ENCODE measurements at regions not wholly inside any gene's neighbourhood (a gene's known extent, or its start where the extent isn't known, plus 50 kb on each side); places are given as distances from the start of the nearest gene placed in this dataset.

DNA sequence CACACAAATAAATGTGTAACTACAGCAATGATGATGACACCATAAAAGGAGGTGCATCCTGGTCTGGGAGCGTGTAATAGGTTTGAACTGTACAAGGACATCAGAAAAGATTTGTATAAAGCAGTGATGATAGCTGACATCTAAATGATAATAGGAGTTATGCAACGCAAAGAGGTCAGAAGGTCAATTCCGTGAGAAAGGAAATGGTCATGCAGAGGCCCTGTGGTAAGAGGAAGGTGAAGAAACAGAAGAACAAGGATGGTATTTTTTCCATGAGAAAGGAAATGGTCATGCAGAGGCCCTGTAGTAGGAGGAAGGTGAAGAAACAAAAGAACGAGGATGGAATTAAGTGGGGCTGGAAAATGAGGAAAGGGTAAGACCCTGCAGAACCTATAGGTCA, 106.7 kb upstream of the TMPO start:
- TF ChIP-seq, protein P1, sequence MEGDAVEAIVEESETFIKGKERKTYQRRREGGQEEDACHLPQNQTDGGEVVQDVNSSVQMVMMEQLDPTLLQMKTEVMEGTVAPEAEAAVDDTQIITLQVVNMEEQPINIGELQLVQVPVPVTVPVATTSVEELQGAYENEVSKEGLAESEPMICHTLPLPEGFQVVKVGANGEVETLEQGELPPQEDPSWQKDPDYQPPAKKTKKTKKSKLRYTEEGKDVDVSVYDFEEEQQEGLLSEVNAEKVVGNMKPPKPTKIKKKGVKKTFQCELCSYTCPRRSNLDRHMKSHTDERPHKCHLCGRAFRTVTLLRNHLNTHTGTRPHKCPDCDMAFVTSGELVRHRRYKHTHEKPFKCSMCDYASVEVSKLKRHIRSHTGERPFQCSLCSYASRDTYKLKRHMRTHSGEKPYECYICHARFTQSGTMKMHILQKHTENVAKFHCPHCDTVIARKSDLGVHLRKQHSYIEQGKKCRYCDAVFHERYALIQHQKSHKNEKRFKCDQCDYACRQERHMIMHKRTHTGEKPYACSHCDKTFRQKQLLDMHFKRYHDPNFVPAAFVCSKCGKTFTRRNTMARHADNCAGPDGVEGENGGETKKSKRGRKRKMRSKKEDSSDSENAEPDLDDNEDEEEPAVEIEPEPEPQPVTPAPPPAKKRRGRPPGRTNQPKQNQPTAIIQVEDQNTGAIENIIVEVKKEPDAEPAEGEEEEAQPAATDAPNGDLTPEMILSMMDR (IDR thresholded peaks at IDR 0.05; ENCODE audit: control insufficient read depth, insufficient read depth, low read depth, low read length, missing control alignments), result no peak
- DNase-seq (ENCODE audit: low read depth), result no peak
- H3K4me3 ChIP-seq (ENCODE audit: control insufficient read depth, low read depth, low read length), result no peak overlapping the region

DNA sequence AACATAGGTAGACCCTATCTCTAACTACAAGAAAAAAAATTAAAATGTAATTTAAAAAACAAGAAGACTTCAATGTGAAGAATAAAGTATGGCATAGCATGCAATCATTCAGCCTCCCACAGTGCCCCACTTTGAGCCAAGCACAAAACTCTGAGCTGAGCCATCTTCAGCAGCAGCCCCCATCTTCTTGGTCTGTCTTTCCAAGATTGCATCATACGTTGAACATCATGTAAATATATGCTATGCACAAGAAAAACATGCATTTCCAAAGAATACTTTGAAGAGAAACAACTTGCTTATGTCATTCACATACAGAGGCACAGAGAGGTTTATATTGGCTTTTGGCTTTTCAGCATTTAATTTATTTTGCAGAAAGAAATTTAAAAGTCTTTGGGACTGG, 105.8 kb upstream of the TMPO start:
- H3K4me3 ChIP-seq (ENCODE audit: control insufficient read depth, low read depth, low read length), result no peak overlapping the region
- TF ChIP-seq, protein P1 (IDR thresholded peaks at IDR 0.05; ENCODE audit: control insufficient read depth, insufficient read depth, low read depth, low read length, missing control alignments), result no peak
- no peak for DNase-seq (ENCODE audit: low read depth)

DNA sequence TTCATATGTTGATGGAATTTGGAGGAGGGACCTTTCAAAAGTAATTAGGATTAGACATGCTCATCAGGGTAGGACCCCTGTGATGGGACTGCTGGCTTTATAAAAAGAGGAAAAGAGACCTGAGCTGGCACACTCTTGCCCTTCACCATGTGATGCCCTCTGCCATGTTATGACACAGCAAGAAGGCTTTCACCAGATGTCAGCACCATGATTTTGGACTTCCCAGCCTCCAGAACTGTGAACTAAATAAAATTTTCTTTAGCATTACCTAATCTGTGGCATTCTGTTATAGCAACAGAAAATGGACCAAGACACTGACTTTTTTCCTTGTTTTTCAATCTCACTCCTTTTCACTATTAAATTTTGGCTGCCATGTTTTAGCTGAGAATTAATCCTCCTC, 105.0 kb upstream of the TMPO start:
- no peak overlapping the region for H3K4me3 ChIP-seq (ENCODE audit: control insufficient read depth, low read depth, low read length)
- TF ChIP-seq, protein P1 (IDR thresholded peaks at IDR 0.05; ENCODE audit: control insufficient read depth, insufficient read depth, low read depth, low read length, missing control alignments), result no peak
- DNase-seq (ENCODE audit: low read depth), result no peak

DNA sequence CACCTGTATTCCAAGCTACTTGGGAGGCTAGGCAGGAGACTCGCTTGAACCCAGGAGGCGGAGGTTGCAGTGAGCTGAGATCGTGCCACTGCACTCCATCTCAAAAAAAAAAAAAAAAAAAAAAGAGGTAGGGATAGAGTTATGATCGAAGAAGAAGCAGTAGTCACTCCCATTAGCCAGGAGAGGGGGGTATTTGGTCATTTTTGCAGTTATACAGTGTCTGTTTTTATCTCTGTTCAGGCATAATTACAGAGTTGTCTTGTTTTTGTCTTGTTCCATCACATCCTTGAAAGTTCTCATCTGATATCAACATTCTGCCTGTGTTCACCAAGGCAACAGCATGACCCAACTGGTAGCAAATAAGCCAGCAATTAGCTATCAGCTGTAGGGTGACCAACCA, 98.5 kb upstream of the TMPO start:
- TF ChIP-seq, protein P1 (IDR thresholded peaks at IDR 0.05; ENCODE audit: control insufficient read depth, insufficient read depth, low read depth, low read length, missing control alignments), result peak; percentile 36
- DNase-seq (ENCODE audit: low read depth), result no peak
- H3K4me3 ChIP-seq (ENCODE audit: control insufficient read depth, low read depth, low read length), result no peak overlapping the region

DNA sequence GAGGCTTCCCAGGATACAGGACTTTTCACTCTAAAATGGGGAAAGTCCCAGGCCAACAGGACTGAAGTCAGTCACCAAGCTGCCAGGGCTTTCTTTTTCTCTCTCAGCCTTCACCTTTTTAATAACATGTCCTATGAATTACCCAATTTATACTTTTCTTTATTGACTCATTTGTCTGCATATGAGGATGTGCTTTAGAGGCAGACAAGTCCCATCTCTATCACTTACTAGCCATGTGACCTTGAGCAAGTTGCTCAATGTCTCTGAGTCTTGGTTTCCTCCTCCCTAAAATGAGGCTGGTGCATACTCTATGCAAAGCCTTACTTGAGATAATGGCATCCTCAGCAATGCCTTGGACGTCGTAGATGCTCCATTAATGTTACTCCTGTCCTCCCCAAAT, 98.1 kb upstream of the TMPO start:
- no peak overlapping the region for H3K4me3 ChIP-seq (ENCODE audit: control insufficient read depth, low read depth, low read length)
- no peak for DNase-seq (ENCODE audit: low read depth)
- TF ChIP-seq, protein P1 (IDR thresholded peaks at IDR 0.05; ENCODE audit: control insufficient read depth, insufficient read depth, low read depth, low read length, missing control alignments), result no peak

DNA sequence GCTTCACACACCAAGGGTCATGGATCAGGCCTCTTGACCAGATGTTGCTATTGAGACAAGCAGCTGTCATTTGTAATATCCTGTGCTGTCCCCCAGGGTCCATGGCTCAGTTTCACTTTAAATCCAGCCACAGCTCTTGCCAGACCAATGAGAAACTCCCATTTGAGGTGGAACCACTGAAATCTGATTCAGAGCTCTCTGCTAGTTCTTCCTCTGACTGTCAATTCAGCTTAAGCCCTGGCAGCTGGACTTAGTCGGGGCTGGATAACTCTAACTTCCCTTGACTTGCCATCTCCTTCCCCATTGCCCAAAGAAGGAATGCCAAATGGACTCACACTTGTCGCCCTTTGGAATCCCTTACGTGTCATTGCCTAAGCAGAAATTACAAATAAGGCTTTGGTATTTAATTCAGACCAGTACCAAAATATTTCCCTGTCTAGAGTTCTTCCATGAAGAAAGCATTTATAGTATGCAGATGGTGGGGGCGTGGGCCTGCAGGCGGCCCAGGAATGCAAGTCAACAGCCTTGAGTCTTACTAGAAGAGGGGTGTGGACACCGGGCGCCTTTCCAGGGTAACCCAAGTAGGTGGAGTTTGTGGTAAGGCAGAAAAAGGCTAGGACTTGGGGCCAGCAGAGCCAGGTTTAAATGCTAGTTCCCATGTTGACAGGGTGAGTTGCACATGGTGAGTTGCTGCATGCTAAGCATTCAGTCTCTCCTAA, 96.9 kb upstream of the TMPO start:
- TF ChIP-seq, protein P1 (IDR thresholded peaks at IDR 0.05; ENCODE audit: control insufficient read depth, insufficient read depth, low read depth, low read length, missing control alignments), result no peak
- H3K4me3 ChIP-seq (ENCODE audit: control insufficient read depth, low read depth, low read length), result peak overlapping the region; percentile 20
- DNase-seq (ENCODE audit: low read depth), result peak; percentile 96
